ENCODE measurements at regions not wholly inside any gene's neighbourhood (a gene's known extent, or its start where the extent isn't known, plus 50 kb on each side); places are given as distances from the start of the nearest gene placed in this dataset.

- no peak overlapping the region for H3K4me3 ChIP-seq (ENCODE audit: low read depth in 1 of 2, low read length in 2 of 2)
- peaks cover 0 to 10% of the 10 kb centered on the region in 2 donors for H3K4me1 ChIP-seq (ENCODE audit: control insufficient read depth in 1 of 2, insufficient read depth in 2 of 2, low read length in 2 of 2)
Measured at GRCh38 chr16:85297881-85298280, 185.6 kb upstream of the CIBAR2 start.

DNA sequence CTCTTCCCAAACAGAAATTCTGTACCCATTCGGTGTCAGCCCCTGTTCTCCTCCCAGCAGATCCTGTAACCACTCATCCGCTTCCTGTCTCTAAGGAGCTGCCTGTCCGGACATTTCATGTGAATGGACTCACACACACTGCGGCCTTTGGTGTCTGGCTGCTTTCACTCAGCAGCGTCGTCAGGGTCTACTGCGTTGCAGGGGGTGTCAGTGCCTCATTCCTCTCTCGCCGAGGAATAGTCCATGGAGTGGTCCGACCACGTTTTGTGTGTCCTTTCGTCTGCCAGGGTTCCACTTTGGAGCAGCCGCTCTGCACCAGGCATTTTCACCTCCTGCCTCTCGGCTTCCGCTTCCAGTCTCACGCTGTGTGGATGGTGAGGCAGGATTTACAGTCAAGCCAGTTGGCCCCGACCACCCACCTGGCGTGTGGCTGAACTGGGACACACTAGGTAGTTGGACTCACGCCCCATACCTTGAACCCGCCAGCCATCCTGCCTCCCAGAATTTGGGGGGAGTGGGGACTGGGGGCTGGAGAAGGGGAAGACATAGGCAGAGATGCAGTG lies 188.2 kb upstream of the CIBAR2 start:
- Histone ChIP-seq H3K4me3 (ENCODE audit: low read depth in 1 of 2, low read length in 2 of 2) (no peak overlapping the region), H3K27ac (ENCODE audit: low read length) (no peak overlapping the region), H3K36me3 (ENCODE audit: control insufficient read depth in 1 of 2, insufficient read depth in 2 of 2, low read length in 2 of 2) (no peaks in the 10 kb centered on the region), H3K9me3 (ENCODE audit: control insufficient read depth in 1 of 2, low read length in 2 of 2) (no peaks in the 10 kb centered on the region), H3K27me3 (ENCODE audit: low read depth, low read length) (no peaks in the 10 kb centered on the region), H3K4me1 (ENCODE audit: control insufficient read depth in 1 of 2, insufficient read depth in 2 of 2, low read length in 2 of 2) (peaks cover 0 to 12% of the 10 kb centered on the region in 2 donors)

More at GRCh38 chr16:85297881-85298280, 185.6 kb upstream of the CIBAR2 start:
- Histone ChIP-seq H3K27me3 (ENCODE audit: low read depth, low read length) (no peaks in the 10 kb centered on the region), H3K27ac (ENCODE audit: low read length) (no peak overlapping the region), H3K9me3 (ENCODE audit: control insufficient read depth in 1 of 2, low read length in 2 of 2) (no peaks in the 10 kb centered on the region), H3K36me3 (ENCODE audit: control insufficient read depth in 1 of 2, insufficient read depth in 2 of 2, low read length in 2 of 2) (no peaks in the 10 kb centered on the region)

GRCh38 chr16:85301231-85301630 lies 189.0 kb upstream of the CIBAR2 start:
- Histone ChIP-seq H3K4me3 (ENCODE audit: low read depth in 1 of 2, low read length in 2 of 2) (no peak overlapping the region), H3K36me3 (ENCODE audit: control insufficient read depth in 1 of 2, insufficient read depth in 2 of 2, low read length in 2 of 2) (no peaks in the 10 kb centered on the region), H3K9me3 (ENCODE audit: control insufficient read depth in 1 of 2, low read length in 2 of 2) (no peaks in the 10 kb centered on the region), H3K27ac (ENCODE audit: low read length) (no peak overlapping the region), H3K27me3 (ENCODE audit: low read depth, low read length) (no peaks in the 10 kb centered on the region), H3K4me1 (ENCODE audit: control insufficient read depth in 1 of 2, insufficient read depth in 2 of 2, low read length in 2 of 2) (peaks cover 3 to 19% of the 10 kb centered on the region in 2 donors)

- Histone ChIP-seq H3K4me1 (ENCODE audit: control insufficient read depth in 1 of 2, insufficient read depth in 2 of 2, low read length in 2 of 2) (peaks cover 7 to 25% of the 10 kb centered on the region in 2 donors), H3K36me3 (ENCODE audit: control insufficient read depth in 1 of 2, insufficient read depth in 2 of 2, low read length in 2 of 2) (no peaks in the 10 kb centered on the region), H3K4me3 (ENCODE audit: low read depth in 1 of 2, low read length in 2 of 2) (no peak overlapping the region), H3K9me3 (ENCODE audit: control insufficient read depth in 1 of 2, low read length in 2 of 2) (no peaks in the 10 kb centered on the region), H3K27ac (ENCODE audit: low read length) (no peak overlapping the region), H3K27me3 (ENCODE audit: low read depth, low read length) (no peaks in the 10 kb centered on the region)
Measured at GRCh38 chr16:85302018-85302847, 190.0 kb upstream of the CIBAR2 start.

DNA sequence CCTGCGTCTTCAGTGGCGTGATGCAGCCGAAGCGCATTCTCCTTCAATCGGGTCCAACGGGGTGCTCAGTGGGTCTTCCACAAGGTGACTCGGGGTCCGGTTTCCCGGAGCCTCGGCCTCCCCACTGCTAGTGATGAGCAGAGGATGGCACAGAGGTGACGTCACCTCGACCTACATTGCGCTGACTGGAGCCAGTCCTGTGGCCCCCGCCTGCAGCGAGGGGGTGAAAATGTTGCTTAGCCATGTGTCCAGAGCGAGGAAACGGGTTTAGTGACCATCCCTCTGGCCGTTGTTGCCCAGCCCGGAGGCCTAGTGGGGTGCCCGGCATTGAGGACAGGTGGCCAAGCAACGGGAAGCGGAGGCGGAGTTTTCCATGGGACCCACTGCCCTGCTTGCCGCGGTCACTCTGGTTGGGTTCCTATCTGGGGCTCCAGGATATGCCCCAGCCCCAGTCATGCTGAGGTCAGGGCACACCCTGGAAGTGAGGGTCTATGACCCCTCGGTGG lies 190.6 kb upstream of the CIBAR2 start:
- Histone ChIP-seq H3K27me3 (ENCODE audit: low read depth, low read length) (no peaks in the 10 kb centered on the region), H3K4me3 (ENCODE audit: low read depth in 1 of 2, low read length in 2 of 2) (no peak overlapping the region), H3K4me1 (ENCODE audit: control insufficient read depth in 1 of 2, insufficient read depth in 2 of 2, low read length in 2 of 2) (peaks cover 7 to 25% of the 10 kb centered on the region in 2 donors), H3K9me3 (ENCODE audit: control insufficient read depth in 1 of 2, low read length in 2 of 2) (no peaks in the 10 kb centered on the region), H3K27ac (ENCODE audit: low read length) (no peak overlapping the region), H3K36me3 (ENCODE audit: control insufficient read depth in 1 of 2, insufficient read depth in 2 of 2, low read length in 2 of 2) (no peaks in the 10 kb centered on the region)

GRCh38 chr16:85303354-85303883 lies 191.1 kb upstream of the CIBAR2 start:
- H3K36me3 ChIP-seq (ENCODE audit: control insufficient read depth in 1 of 2, insufficient read depth in 2 of 2, low read length in 2 of 2), result no peaks in the 10 kb centered on the region
- no peak overlapping the region for H3K27ac ChIP-seq (ENCODE audit: low read length)
- no peak overlapping the region for H3K4me3 ChIP-seq (ENCODE audit: low read depth in 1 of 2, low read length in 2 of 2)
- peaks cover 7 to 25% of the 10 kb centered on the region in 2 donors for H3K4me1 ChIP-seq (ENCODE audit: control insufficient read depth in 1 of 2, insufficient read depth in 2 of 2, low read length in 2 of 2)
- no peaks in the 10 kb centered on the region for H3K27me3 ChIP-seq (ENCODE audit: low read depth, low read length)
- H3K9me3 ChIP-seq (ENCODE audit: control insufficient read depth in 1 of 2, low read length in 2 of 2), result no peaks in the 10 kb centered on the region

- no peak overlapping the region for H3K27ac ChIP-seq (ENCODE audit: low read length)
- no peaks in the 10 kb centered on the region for H3K27me3 ChIP-seq (ENCODE audit: low read depth, low read length)
- H3K9me3 ChIP-seq (ENCODE audit: control insufficient read depth in 1 of 2, low read length in 2 of 2), result no peaks in the 10 kb centered on the region
- peaks cover 7 to 33% of the 10 kb centered on the region in 2 donors for H3K4me1 ChIP-seq (ENCODE audit: control insufficient read depth in 1 of 2, insufficient read depth in 2 of 2, low read length in 2 of 2)
- H3K36me3 ChIP-seq (ENCODE audit: control insufficient read depth in 1 of 2, insufficient read depth in 2 of 2, low read length in 2 of 2), result no peaks in the 10 kb centered on the region
- H3K4me3 ChIP-seq (ENCODE audit: low read depth in 1 of 2, low read length in 2 of 2), result no peak overlapping the region
Measured at GRCh38 chr16:85304337-85304736, 192.1 kb upstream of the CIBAR2 start.

- Histone ChIP-seq H3K27ac (ENCODE audit: low read length) (no peak overlapping the region), H3K4me3 (ENCODE audit: low read depth in 1 of 2, low read length in 2 of 2) (no peak overlapping the region), H3K4me1 (ENCODE audit: control insufficient read depth in 1 of 2, insufficient read depth in 2 of 2, low read length in 2 of 2) (peaks cover 7 to 42% of the 10 kb centered on the region in 2 donors), H3K36me3 (ENCODE audit: control insufficient read depth in 1 of 2, insufficient read depth in 2 of 2, low read length in 2 of 2) (no peaks in the 10 kb centered on the region), H3K9me3 (ENCODE audit: control insufficient read depth in 1 of 2, low read length in 2 of 2) (no peaks in the 10 kb centered on the region), H3K27me3 (ENCODE audit: low read depth, low read length) (no peaks in the 10 kb centered on the region)
Measured at GRCh38 chr16:85306071-85306792, 194.0 kb upstream of the CIBAR2 start.

- peaks cover 7 to 39% of the 10 kb centered on the region in 2 donors for H3K4me1 ChIP-seq (ENCODE audit: control insufficient read depth in 1 of 2, insufficient read depth in 2 of 2, low read length in 2 of 2)
- H3K4me3 ChIP-seq (ENCODE audit: low read depth in 1 of 2, low read length in 2 of 2), result no peak overlapping the region
- H3K27me3 ChIP-seq (ENCODE audit: low read depth, low read length), result no peaks in the 10 kb centered on the region
- no peak overlapping the region for H3K27ac ChIP-seq (ENCODE audit: low read length)
- H3K36me3 ChIP-seq (ENCODE audit: control insufficient read depth in 1 of 2, insufficient read depth in 2 of 2, low read length in 2 of 2), result no peaks in the 10 kb centered on the region
- H3K9me3 ChIP-seq (ENCODE audit: control insufficient read depth in 1 of 2, low read length in 2 of 2), result no peaks in the 10 kb centered on the region
Measured at GRCh38 chr16:85306793-85307551, 194.7 kb upstream of the CIBAR2 start.

DNA sequence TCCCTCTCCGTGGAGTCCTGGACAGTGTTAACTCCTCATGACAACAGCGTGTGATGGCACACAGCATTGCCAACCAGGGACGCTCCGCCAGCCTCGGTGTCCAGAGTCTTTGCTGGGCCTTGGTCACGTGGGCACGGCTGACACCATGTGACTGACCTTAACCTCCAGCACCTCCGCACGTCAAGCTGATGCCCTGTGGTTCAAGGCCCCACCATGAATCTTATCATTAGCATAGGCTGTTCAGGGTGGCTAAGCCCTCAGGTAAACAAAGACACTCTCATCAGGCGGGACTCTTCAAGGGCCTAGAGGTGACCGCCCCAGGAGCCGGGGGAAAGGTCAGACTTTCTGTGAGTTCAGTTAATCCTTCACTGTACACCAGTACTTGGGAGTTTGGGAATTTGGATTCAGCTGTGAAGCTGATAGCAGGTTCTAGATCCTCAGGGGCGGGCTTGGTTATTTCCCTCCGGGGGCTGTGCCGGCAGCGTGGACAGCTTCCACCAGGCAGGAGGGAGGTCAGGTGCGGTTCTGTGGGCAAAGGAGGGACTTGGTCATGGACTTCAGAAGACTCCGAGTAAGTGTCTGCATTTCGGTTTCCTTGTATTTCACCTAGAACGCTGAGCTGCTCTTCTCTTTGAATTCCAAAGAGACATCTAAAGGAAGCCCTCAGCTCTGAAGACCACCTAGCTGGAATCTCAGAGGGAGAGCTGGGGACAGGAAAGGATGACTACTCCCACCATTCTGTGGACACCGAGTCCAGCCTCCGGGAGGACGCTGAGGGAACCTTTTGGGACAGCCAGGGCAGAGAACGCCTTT lies 195.5 kb upstream of the CIBAR2 start:
- no peaks in the 10 kb centered on the region for H3K9me3 ChIP-seq (ENCODE audit: control insufficient read depth in 1 of 2, low read length in 2 of 2)
- no peaks in the 10 kb centered on the region for H3K36me3 ChIP-seq (ENCODE audit: control insufficient read depth in 1 of 2, insufficient read depth in 2 of 2, low read length in 2 of 2)
- peaks cover 7 to 45% of the 10 kb centered on the region in 2 donors for H3K4me1 ChIP-seq (ENCODE audit: control insufficient read depth in 1 of 2, insufficient read depth in 2 of 2, low read length in 2 of 2)
- no peak overlapping the region for H3K27ac ChIP-seq (ENCODE audit: low read length)
- no peaks in the 10 kb centered on the region for H3K27me3 ChIP-seq (ENCODE audit: low read depth, low read length)
- no peak overlapping the region for H3K4me3 ChIP-seq (ENCODE audit: low read depth in 1 of 2, low read length in 2 of 2)

All from muscle layer of duodenum (tissue), 2 donors.